GM12874 (cell line): ENCODE measurements at regions not wholly inside any gene's neighbourhood (a gene's known extent, or its start where the extent isn't known, plus 50 kb on each side); places are given as distances from the start of the nearest gene placed in this dataset.
A peak's percentile ranks its signal among the peaks of the same experiment; 100 is the strongest.

Experiments used
- TF ChIP-seq, protein P1 (sequence below): IDR thresholded peaks from 2 replicates; pipeline ENCODE4 v1.5.1; 2011; ENCODE audit warnings: low read depth, mild to moderate bottlenecking, control low read depth, low read length, moderate library complexity; ENCODE audit not compliant: insufficient read depth

DNA sequence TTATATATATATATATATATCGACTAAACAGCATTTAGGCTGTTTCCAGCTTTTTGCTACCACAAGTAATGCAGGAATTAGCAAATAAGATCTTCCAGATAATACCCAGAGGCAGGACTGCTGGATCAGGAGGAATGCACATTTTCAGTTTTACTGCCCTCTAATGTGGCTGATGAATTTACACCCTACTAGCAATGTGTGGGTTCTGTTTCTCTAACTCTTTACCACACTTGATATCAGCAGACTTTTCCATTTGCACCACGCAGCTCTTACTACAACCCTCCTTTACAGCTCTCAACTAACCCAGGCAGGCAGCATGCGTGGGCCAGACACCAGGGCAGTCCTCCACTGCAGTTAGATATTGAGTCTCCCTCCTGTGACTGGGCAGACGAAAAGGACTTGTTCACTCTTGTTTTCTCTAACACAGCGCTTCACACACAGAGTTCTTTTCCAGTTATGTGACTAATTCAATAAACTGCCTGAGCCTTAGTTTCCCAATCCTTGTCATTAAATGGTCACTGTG, 67.7 kb downstream of the IGLL5 start:
- TF ChIP-seq, protein P1, sequence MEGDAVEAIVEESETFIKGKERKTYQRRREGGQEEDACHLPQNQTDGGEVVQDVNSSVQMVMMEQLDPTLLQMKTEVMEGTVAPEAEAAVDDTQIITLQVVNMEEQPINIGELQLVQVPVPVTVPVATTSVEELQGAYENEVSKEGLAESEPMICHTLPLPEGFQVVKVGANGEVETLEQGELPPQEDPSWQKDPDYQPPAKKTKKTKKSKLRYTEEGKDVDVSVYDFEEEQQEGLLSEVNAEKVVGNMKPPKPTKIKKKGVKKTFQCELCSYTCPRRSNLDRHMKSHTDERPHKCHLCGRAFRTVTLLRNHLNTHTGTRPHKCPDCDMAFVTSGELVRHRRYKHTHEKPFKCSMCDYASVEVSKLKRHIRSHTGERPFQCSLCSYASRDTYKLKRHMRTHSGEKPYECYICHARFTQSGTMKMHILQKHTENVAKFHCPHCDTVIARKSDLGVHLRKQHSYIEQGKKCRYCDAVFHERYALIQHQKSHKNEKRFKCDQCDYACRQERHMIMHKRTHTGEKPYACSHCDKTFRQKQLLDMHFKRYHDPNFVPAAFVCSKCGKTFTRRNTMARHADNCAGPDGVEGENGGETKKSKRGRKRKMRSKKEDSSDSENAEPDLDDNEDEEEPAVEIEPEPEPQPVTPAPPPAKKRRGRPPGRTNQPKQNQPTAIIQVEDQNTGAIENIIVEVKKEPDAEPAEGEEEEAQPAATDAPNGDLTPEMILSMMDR, result no peak

DNA sequence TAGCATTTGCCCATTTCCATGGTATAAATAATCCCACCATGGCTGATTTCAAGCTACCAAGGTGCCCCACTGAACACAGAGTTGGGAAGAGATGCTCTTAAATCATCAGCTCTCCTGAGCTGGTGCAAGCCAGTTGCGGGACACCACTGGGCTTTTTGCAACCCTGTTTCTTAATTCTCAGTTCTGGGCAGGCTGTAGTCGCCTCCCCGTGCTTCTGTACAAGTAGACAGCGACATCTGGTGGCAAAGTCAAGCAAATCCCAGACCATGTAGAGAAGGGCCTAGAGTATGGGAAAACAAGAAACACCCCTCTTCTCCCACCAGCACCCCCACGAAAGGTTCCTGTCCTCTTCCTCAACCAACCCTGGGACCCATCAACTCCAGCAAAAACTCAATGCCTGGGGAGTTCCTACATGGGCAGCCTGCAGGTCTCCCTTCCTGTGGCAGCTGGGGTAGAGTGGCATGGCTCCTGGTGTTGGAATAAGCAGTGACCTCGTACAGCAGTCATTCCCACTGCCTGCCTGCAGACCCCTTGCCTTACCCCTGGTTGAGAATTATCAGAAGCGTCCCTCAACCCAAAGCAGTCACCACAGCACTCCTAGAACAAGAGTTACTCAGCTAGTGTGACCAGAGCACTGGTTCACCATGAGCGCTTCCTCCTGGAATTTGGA, 68.4 kb downstream of the IGLL5 start:
- TF ChIP-seq, protein P1, result peak; percentile 78

DNA sequence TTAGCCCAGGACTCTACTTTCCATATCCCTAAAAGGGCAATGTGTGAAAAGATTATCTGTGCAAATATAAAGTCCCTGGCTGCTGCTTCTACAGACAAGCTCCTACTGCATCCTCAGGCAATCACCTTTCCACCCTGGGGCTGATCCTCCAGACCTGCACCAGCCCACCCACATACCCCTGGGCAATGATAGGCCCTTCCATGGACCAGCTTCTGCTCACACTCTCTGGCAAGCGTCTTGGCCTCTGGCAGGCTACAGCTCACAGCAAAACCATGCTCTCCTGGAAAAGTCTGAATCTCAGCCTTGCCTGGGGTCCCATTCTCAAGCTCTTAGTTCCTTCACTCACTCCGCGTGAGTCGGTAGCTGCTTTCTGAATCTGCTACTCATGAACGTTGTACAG, 69.5 kb downstream of the IGLL5 start:
- TF ChIP-seq, protein P1, result no peak

DNA sequence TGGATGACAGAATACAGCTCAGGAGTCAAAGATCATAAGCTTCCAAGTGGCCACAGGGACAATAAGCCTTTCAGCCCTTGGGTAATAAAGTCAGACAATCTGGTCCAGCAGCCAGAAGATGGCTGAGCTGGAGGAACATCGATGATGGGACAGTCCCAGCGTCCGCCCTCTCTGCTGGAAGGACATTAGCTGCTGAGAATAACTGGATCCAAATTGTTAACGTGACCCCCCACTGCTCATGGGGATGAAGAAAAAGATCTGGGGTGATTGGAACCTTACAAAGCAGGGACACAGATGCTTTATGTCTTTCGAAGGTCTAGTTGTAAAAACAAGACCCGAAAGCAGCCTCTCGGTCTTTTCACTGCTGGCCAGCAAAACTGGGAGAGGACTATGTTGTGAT, 71.0 kb downstream of the IGLL5 start:
- TF ChIP-seq, protein P1, result no peak

DNA sequence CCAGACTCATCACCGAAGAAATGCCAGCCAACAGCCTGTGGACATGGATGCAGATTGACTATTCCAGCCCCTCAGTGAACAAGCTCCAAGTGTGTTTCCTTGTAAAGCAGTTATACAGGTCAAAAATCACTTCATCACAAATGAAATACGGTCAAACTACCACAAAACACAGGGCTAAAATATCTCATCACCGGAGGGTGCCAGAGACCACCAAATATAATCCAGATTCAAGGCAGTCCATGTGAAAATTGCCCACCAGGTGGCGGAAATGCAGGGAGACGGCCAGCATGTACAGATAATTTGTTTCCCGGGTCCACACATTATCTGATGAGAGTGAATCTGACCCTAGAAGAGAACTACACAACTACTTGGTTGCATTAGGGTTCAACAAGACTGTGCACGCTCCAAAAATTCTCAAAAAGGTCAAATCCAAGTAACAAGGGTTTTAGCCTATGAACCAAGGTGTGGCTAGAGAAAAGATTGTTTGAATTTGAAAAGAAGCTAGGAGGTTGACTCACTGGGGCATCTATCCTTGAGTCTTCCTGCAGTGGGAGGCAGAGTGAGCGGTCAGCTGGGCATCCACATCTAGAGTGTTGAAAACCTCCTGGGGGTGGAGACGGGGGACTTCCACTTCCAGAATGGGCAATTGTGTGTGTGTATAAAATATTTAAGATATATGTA, 71.7 kb downstream of the IGLL5 start:
- TF ChIP-seq, protein P1, result peak; percentile 73

DNA sequence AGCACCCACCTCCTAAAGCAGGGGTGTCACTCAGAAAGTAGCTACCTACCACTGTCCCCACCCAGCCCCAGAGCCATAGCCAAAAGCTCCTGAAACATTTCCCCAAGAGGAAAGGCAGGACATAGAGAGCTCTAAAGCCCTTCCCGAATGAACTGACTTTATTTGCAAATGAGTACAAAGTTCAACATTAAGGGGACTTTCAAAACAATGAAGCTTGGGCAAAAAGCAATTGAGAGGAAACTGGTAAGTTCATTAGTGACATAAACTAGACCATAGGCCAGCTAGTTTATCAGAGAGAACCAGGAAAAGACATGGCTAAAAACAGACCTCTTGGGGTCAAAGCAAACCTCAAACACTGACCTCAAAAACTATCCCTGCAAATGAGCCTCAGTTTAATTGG, 72.7 kb downstream of the IGLL5 start:
- TF ChIP-seq, protein P1, result no peak

DNA sequence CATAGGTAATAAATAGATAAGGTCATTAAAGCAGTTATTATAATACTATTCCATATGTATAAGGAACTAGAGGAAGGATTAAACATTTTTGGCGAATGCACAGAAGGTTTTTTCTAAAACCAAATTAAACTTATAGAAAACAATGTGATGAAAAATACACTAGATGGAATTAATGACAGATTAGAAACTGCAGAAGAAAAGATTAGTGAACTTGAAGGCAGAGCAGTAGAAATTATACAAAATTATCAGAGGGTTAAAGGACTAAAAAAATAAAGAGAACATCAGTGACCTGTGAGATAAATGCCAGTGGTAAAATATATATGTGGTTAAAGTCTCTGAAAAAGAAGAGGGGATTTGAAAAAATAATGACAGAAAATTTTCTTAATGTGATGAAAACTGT, 74.0 kb downstream of the IGLL5 start:
- TF ChIP-seq, protein P1, result no peak
